ENCODE measurements at regions not wholly inside any gene's neighbourhood (a gene's known extent, or its start where the extent isn't known, plus 50 kb on each side); places are given as distances from the start of the nearest gene placed in this dataset.
"Not testable (repeated sequence)": the region's sequence is repeated elsewhere in the genome, so short reads cannot be mapped to it uniquely, and the experiment has no call there.

DNA sequence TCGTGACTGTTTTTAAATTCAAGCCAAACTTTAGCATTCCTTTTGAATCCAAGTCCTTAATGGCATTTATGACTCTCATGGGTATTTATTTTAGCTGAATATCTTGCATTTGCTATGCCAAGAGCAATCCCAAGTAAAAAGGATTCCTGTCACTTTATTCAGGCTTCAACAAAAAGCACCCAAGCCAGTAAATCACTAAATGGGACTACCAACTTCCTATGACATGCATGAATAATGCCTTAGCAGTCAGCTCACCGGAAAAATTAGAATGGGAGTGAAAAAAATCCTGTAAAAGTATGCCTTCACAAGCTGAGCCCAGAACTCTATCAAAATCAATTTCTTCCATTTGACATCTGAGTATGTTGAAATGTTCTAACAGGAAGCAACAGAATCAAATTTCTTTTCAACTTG, 1297.9 kb downstream of the ROBO2 start:
- H3K9me3 ChIP-seq, result no peaks in the 10 kb centered on the region
- TF ChIP-seq, protein P1, sequence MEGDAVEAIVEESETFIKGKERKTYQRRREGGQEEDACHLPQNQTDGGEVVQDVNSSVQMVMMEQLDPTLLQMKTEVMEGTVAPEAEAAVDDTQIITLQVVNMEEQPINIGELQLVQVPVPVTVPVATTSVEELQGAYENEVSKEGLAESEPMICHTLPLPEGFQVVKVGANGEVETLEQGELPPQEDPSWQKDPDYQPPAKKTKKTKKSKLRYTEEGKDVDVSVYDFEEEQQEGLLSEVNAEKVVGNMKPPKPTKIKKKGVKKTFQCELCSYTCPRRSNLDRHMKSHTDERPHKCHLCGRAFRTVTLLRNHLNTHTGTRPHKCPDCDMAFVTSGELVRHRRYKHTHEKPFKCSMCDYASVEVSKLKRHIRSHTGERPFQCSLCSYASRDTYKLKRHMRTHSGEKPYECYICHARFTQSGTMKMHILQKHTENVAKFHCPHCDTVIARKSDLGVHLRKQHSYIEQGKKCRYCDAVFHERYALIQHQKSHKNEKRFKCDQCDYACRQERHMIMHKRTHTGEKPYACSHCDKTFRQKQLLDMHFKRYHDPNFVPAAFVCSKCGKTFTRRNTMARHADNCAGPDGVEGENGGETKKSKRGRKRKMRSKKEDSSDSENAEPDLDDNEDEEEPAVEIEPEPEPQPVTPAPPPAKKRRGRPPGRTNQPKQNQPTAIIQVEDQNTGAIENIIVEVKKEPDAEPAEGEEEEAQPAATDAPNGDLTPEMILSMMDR (IDR thresholded peaks at IDR 0.05), result no peak
- no peak overlapping the region for H3K27ac ChIP-seq
- intact Hi-C loops (cut with DNase I), result no loop called here
- H3K4me3 ChIP-seq, result no peak overlapping the region
- no peaks in the 10 kb centered on the region for H3K36me3 ChIP-seq
- no peaks in the 10 kb centered on the region for H3K27me3 ChIP-seq
- H3K9ac ChIP-seq (ENCODE audit: low read depth in 2 of 2, low read length in 2 of 2), result no peak overlapping the region
- DNase-seq, result no peak
- no peaks in the 10 kb centered on the region for H3K4me1 ChIP-seq

DNA sequence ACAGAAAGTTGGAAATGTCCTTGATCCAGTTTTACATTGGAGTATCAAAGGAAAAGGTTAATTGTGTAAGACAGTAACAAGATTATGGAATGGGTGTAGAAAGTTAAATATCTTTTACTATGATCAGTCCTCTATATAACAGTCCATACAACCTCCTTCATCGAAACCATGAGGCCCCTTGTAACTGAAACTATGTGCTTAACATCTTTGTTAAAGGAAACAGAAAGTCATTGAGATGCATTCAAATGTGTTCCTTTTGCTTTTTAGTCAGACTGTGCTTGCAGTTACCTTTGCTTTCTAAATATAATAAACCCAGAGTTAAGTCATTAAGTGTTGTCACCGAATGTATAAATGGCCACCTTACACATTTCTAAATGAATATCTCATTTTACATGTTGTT, 1298.5 kb downstream of the ROBO2 start:
- Histone ChIP-seq H3K27me3 (no peaks in the 10 kb centered on the region), H3K36me3 (no peaks in the 10 kb centered on the region), H3K4me3 (no peak overlapping the region), H3K4me1 (no peaks in the 10 kb centered on the region), H3K27ac (no peak overlapping the region), H3K9ac (ENCODE audit: low read depth in 2 of 2, low read length in 2 of 2) (no peak overlapping the region), H3K9me3 (no peaks in the 10 kb centered on the region)
- intact Hi-C loops (cut with DNase I), result no loop called here
- DNase-seq, result no peak
- TF ChIP-seq, protein P1 (IDR thresholded peaks at IDR 0.05), result no peak

DNA sequence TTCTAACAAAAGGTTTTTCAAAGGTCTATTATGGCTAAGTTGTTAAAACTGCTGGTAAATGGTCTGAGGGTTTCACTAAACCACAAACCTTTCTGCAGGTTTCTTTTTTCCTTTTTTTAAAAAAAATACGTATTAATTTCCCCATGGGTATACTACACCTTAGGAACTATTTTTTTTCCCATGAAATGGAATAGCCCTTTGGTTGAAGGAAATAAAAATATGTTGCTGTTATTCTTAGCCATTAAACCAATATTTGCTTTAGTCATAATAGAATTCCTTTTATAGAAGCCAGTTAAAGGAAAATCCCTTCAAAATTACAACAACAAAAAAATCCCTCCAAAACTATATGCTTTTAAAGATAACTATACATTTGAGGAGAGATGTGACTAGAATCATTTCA, 1303.3 kb downstream of the ROBO2 start:
- Histone ChIP-seq H3K36me3 (no peaks in the 10 kb centered on the region), H3K27ac (no peak overlapping the region), H3K9ac (ENCODE audit: low read depth in 2 of 2, low read length in 2 of 2) (no peak overlapping the region), H3K27me3 (no peaks in the 10 kb centered on the region), H3K4me1 (no peaks in the 10 kb centered on the region), H3K4me3 (no peak overlapping the region), H3K9me3 (no peaks in the 10 kb centered on the region)
- TF ChIP-seq, protein P1 (IDR thresholded peaks at IDR 0.05), result no peak
- DNase-seq, result no peak
- intact Hi-C loops (cut with DNase I), result no loop called here

DNA sequence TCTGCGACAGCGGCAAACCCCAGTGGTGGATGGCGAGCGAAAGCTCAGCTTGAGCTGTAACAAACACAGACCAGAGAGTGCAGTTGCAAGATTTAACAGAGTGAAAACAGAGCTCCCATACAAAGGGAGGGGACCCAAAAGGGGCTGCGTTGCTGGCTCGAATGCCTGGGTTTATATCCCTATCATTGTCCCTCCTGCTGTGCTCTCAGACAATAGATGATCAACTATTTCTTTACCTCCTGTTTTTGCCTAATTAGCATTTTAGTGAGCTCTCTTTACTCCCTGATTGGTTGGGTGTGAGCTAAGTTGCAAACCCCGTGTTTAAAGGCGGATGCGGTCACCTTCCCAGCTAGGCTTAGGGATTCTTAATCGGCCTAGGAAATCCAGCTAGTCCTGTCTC, 1304.4 kb downstream of the ROBO2 start:
- DNase-seq; H3K27me3 ChIP-seq; H3K9ac ChIP-seq (ENCODE audit: low read depth in 2 of 2, low read length in 2 of 2); intact Hi-C loops (cut with DNase I); H3K27ac ChIP-seq; H3K9me3 ChIP-seq; H3K36me3 ChIP-seq; H3K4me1 ChIP-seq; H3K4me3 ChIP-seq: not testable (repeated sequence)

DNA sequence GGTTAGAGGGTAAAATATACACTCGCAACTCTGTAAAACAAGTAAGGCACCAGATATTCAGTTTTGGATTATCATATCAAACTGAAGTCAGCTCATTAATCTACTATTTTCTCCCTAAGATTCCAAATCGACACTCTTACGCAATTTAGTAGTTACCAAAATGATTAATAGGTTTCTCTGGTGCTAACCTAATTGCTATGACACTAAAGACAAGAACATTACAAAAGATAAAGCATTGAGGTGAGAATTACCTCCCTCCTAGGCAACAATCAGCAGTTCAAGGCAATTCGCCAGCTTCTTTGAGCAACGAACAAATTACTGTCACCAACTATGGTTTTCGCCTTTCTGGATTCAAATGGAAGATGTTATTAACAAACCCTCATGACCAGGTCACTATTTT, 1305.0 kb downstream of the ROBO2 start:
- Histone ChIP-seq H3K9me3 (no peaks in the 10 kb centered on the region), H3K27me3 (no peaks in the 10 kb centered on the region), H3K4me1 (no peaks in the 10 kb centered on the region), H3K27ac (no peak overlapping the region), H3K4me3 (no peak overlapping the region), H3K36me3 (no peaks in the 10 kb centered on the region), H3K9ac (ENCODE audit: low read depth in 2 of 2, low read length in 2 of 2) (no peak overlapping the region)
- TF ChIP-seq, protein P1 (IDR thresholded peaks at IDR 0.05), result no peak
- intact Hi-C loops (cut with DNase I), result no loop called here
- no peak for DNase-seq

DNA sequence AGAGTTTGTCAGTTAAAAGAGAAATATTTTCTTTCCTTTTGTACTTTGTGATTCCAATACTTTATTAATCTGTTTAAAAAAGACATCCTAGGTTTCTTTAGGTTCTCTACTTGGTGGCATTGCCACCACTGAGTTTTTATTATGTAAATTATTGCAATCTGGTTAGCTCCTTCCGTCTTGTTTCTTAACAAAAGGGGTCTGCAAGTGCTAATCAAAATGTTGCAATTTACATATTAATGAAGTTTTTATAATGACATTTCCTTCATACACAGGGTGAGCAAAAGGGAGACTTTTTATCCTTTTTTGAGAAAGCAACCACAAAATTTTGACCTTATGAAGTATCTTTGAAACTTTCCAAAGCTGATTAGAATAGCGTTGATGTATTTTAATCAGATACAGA, 1307.3 kb downstream of the ROBO2 start:
- Histone ChIP-seq H3K27me3 (no peaks in the 10 kb centered on the region), H3K4me1 (no peaks in the 10 kb centered on the region), H3K9ac (ENCODE audit: low read depth in 2 of 2, low read length in 2 of 2) (no peak overlapping the region), H3K4me3 (no peak overlapping the region), H3K36me3 (no peaks in the 10 kb centered on the region), H3K9me3 (no peaks in the 10 kb centered on the region), H3K27ac (no peak overlapping the region)
- intact Hi-C loops (cut with DNase I), result no loop called here
- TF ChIP-seq, protein P1 (IDR thresholded peaks at IDR 0.05), result no peak
- no peak for DNase-seq

Measured in colonic mucosa (tissue), 4 donors.